ENCODE measurements at regions not wholly inside any gene's neighbourhood (a gene's known extent, or its start where the extent isn't known, plus 50 kb on each side); places are given as distances from the start of the nearest gene placed in this dataset.

GRCh38 chr16:16797239-16797638 lies 418.3 kb downstream of the NPIPA7 start:
- H3K9me3 ChIP-seq (ENCODE audit: low read depth, low read length) = peaks cover 3% of the 10 kb centered on the region
- H3K79me2 ChIP-seq (ENCODE audit: insufficient read depth, low read length) = no peaks in the 10 kb centered on the region
- H3K36me3 ChIP-seq (ENCODE audit: insufficient read depth, low read length) = no peaks in the 10 kb centered on the region
- no peak overlapping the region for H3K27ac ChIP-seq (ENCODE audit: low read depth, low read length)
- TF ChIP-seq CTCF (IDR thresholded peaks at IDR 0.05; ENCODE audit: extremely low read depth, low read depth, low read length) = no peak
- H3K4me3 ChIP-seq (ENCODE audit: insufficient read depth, low read length) = no peak overlapping the region
- no peaks in the 10 kb centered on the region for H4K20me1 ChIP-seq (ENCODE audit: insufficient read depth, low read length)
- no peaks in the 10 kb centered on the region for H3K4me1 ChIP-seq (ENCODE audit: insufficient read depth, low read length)
- no peaks in the 10 kb centered on the region for H3K27me3 ChIP-seq (ENCODE audit: insufficient read depth, low read length)
- no peak overlapping the region for H2AFZ ChIP-seq (ENCODE audit: low read length)
- DNase-seq (ENCODE audit: insufficient read length, low spot score, missing footprints) = no peak
- H3K4me2 ChIP-seq (ENCODE audit: insufficient read depth, low read length) = no peak overlapping the region

GRCh38 chr16:16798504-16798903 lies 419.6 kb downstream of the NPIPA7 start:
- H3K4me1 ChIP-seq (ENCODE audit: insufficient read depth, low read length) = no peaks in the 10 kb centered on the region
- no peaks in the 10 kb centered on the region for H3K36me3 ChIP-seq (ENCODE audit: insufficient read depth, low read length)
- no peak for TF ChIP-seq CTCF (IDR thresholded peaks at IDR 0.05; ENCODE audit: extremely low read depth, low read depth, low read length)
- peaks cover 3% of the 10 kb centered on the region for H3K9me3 ChIP-seq (ENCODE audit: low read depth, low read length)
- no peak overlapping the region for H3K27ac ChIP-seq (ENCODE audit: low read depth, low read length)
- H3K79me2 ChIP-seq (ENCODE audit: insufficient read depth, low read length) = no peaks in the 10 kb centered on the region
- H3K4me2 ChIP-seq (ENCODE audit: insufficient read depth, low read length) = no peak overlapping the region
- DNase-seq (ENCODE audit: insufficient read length, low spot score, missing footprints) = no peak
- H3K4me3 ChIP-seq (ENCODE audit: insufficient read depth, low read length) = no peak overlapping the region
- no peak overlapping the region for H2AFZ ChIP-seq (ENCODE audit: low read length)
- no peaks in the 10 kb centered on the region for H4K20me1 ChIP-seq (ENCODE audit: insufficient read depth, low read length)
- H3K27me3 ChIP-seq (ENCODE audit: insufficient read depth, low read length) = no peaks in the 10 kb centered on the region

- TF ChIP-seq CTCF (IDR thresholded peaks at IDR 0.05; ENCODE audit: extremely low read depth, low read depth, low read length) = no peak
- Histone ChIP-seq H3K4me3 (ENCODE audit: insufficient read depth, low read length) (no peak overlapping the region), H4K20me1 (ENCODE audit: insufficient read depth, low read length) (no peaks in the 10 kb centered on the region), H3K27ac (ENCODE audit: low read depth, low read length) (no peak overlapping the region), H3K36me3 (ENCODE audit: insufficient read depth, low read length) (no peaks in the 10 kb centered on the region), H3K9me3 (ENCODE audit: low read depth, low read length) (no peaks in the 10 kb centered on the region), H3K4me2 (ENCODE audit: insufficient read depth, low read length) (no peak overlapping the region), H3K27me3 (ENCODE audit: insufficient read depth, low read length) (no peaks in the 10 kb centered on the region), H3K4me1 (ENCODE audit: insufficient read depth, low read length) (no peaks in the 10 kb centered on the region), H2AFZ (ENCODE audit: low read length) (no peak overlapping the region), H3K79me2 (ENCODE audit: insufficient read depth, low read length) (no peaks in the 10 kb centered on the region)
- DNase-seq (ENCODE audit: insufficient read length, low spot score, missing footprints) = no peak
Observed at GRCh38 chr16:16805809-16806208, 426.9 kb downstream of the NPIPA7 start.

GRCh38 chr16:16815641-16816040 lies 436.7 kb downstream of the NPIPA7 start:
- H3K4me1 ChIP-seq (ENCODE audit: insufficient read depth, low read length) = no peaks in the 10 kb centered on the region
- no peak overlapping the region for H3K4me3 ChIP-seq (ENCODE audit: insufficient read depth, low read length)
- H3K27me3 ChIP-seq (ENCODE audit: insufficient read depth, low read length) = no peaks in the 10 kb centered on the region
- no peak for TF ChIP-seq CTCF (IDR thresholded peaks at IDR 0.05; ENCODE audit: extremely low read depth, low read depth, low read length)
- H3K4me2 ChIP-seq (ENCODE audit: insufficient read depth, low read length) = no peak overlapping the region
- DNase-seq (ENCODE audit: insufficient read length, low spot score, missing footprints) = no peak
- H3K79me2 ChIP-seq (ENCODE audit: insufficient read depth, low read length) = no peaks in the 10 kb centered on the region
- H4K20me1 ChIP-seq (ENCODE audit: insufficient read depth, low read length) = no peaks in the 10 kb centered on the region
- no peak overlapping the region for H2AFZ ChIP-seq (ENCODE audit: low read length)
- H3K36me3 ChIP-seq (ENCODE audit: insufficient read depth, low read length) = no peaks in the 10 kb centered on the region
- H3K27ac ChIP-seq (ENCODE audit: low read depth, low read length) = no peak overlapping the region
- H3K9me3 ChIP-seq (ENCODE audit: low read depth, low read length) = no peaks in the 10 kb centered on the region

Measured in osteoblast (primary cell).